ENCODE measurements at regions not wholly inside any gene's neighbourhood (a gene's known extent, or its start where the extent isn't known, plus 50 kb on each side); places are given as distances from the start of the nearest gene placed in this dataset.

DNA sequence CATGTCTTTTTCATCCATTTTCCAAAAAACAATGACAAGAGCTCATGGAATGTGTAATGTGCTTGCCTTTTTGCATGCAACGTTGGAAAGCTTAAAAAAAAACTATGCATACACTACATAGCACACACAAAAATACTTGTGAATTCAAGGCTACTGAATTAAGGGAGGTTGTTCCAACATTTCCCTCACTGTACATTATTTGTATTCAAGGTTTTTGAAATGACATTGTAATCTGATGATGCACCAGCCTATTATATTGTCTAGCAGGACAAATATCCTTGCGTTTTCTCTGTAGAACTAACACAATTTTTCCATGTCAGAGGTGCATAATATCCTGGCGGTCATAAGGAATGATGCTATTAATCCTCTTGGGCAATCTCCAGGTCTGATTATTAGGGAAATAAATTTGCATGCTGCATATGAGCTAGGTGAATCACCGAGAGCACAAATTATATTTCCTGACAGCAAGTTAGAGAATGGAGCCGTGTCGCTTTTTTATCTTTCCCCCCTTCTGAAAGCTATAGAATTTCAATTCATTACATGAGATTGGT lies 836.9 kb upstream of the FANCL start:
- TF ChIP-seq, protein P1, sequence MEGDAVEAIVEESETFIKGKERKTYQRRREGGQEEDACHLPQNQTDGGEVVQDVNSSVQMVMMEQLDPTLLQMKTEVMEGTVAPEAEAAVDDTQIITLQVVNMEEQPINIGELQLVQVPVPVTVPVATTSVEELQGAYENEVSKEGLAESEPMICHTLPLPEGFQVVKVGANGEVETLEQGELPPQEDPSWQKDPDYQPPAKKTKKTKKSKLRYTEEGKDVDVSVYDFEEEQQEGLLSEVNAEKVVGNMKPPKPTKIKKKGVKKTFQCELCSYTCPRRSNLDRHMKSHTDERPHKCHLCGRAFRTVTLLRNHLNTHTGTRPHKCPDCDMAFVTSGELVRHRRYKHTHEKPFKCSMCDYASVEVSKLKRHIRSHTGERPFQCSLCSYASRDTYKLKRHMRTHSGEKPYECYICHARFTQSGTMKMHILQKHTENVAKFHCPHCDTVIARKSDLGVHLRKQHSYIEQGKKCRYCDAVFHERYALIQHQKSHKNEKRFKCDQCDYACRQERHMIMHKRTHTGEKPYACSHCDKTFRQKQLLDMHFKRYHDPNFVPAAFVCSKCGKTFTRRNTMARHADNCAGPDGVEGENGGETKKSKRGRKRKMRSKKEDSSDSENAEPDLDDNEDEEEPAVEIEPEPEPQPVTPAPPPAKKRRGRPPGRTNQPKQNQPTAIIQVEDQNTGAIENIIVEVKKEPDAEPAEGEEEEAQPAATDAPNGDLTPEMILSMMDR (IDR thresholded peaks at IDR 0.05) = no peak
- no peak for TF ChIP-seq POLR2A (IDR thresholded peaks at IDR 0.05)
